GM18511 (cell line): ENCODE measurements at regions not wholly inside any gene's neighbourhood (a gene's known extent, or its start where the extent isn't known, plus 50 kb on each side); places are given as distances from the start of the nearest gene placed in this dataset.

ENCODE experiments used
- ATAC-seq: cut with Tn5 transposase; IDR thresholded peaks from one replicate; pipeline ENCODE4 v1.9.1; 2021; ENCODE audit warnings: mild to moderate bottlenecking, moderate library complexity; ENCODE audit not compliant: unreplicated experiment

- ATAC-seq = no peak
Observed at GRCh38 chr1:220979371-220979770, 100.1 kb downstream of the HLX start.

- no peak for ATAC-seq
Observed at GRCh38 chr1:220982686-220983085, 103.4 kb downstream of the HLX start.

DNA sequence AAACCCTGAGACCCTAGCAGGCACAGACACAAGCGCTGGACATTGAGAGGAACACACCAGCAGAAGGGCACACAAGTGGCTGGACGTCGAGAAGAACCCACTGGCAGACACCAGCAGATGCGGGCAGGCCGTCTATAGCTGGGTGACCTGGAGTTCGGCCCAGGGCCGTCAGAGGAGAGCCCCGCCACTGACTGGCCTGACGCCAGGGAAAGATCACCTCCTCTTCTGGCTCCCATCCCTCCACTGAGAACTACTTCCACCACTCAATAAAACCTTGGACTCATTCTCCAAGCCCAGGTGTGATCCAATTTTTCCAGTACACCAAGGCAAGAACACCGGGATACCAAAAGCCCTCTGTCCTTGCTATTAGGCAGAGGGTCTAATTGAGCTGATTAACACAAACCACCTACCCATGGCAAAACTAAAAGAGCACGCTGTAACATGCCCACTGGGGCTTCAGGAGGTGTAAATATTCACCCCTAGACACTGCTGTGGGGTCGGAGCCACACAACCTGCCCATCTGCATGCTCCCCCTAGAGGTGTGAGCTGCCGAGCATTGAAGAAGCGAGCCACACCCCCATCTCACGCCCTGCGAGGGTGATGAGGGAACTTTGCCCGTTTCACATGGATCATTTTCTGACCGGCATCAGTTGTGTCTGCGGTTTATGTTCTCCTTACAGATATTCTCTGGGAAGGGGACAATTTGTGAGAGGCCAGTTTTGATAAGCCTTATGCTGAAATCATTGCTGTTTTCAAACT, 104.8 kb downstream of the HLX start:
- ATAC-seq = no peak

DNA sequence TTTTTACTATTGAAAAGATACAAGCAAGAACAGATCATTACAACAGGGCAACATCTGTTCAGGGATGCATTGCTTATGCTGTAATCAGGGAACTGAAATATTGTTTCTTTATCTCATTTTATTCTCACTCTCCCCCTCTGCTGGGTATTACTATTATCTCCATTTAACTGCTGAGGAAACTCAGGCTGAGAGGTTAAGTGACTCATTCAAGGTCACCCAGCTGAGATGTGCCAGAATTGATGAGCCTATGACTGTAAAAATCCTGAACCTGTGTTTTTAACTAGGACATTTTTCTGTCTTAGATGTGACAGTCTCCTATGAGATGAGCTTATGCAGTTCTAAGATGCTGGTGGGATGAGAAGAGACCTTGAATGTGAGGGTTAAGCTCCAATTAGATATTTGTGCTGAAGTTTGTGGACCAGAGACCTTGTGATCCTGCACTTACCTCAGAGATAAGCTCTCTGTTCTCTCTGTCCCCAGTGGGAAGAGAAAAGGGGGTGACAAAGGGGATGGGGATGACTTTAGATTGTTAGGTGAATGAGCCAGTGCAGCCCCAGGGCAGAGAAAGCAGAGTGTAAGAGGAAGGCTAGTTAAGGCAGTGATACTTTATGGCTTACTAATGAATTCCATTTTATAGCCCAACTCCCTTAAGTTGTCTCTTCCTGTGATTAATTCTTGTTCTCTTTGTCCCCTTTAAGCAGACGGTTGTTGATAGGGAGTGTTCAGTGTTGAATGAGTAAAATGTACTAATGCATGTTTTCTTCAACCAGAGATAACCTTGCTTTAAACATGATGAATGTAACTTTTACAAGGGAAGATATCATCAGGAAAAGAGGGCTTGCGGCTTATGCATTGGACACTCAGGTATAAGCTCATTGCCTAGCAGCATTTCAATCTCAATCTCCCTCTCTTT, 111.4 kb downstream of the HLX start:
- ATAC-seq = no peak

- ATAC-seq = no peak
Observed at GRCh38 chr1:220991506-220991905, 112.3 kb downstream of the HLX start.

- ATAC-seq = no peak
Observed at GRCh38 chr1:220991959-220992704, 112.9 kb downstream of the HLX start.

DNA sequence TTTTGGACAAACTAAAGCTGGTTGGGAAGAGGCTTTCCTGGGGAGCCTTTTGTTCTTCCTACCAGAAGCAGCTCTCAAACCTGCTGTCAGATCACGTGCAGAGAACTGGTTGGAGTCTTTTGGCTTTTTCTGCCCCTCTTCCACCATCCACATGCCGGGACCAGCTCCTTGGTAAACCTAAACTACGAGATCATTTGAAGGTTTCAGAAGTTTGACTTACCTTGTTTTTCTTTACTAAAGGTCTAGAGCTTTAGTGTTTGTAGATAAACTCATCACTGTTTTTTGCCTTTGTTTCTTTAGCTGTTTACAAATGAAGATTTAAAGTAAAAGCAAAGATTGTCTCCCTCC, 113.4 kb downstream of the HLX start:
- ATAC-seq = no peak

- ATAC-seq = no peak
Observed at GRCh38 chr1:220994671-220995070, 115.4 kb downstream of the HLX start.

- ATAC-seq = no peak
Observed at GRCh38 chr1:220997791-220998190, 118.5 kb downstream of the HLX start.

- ATAC-seq = no peak
Observed at GRCh38 chr1:220999872-221000863, 120.9 kb downstream of the HLX start.

DNA sequence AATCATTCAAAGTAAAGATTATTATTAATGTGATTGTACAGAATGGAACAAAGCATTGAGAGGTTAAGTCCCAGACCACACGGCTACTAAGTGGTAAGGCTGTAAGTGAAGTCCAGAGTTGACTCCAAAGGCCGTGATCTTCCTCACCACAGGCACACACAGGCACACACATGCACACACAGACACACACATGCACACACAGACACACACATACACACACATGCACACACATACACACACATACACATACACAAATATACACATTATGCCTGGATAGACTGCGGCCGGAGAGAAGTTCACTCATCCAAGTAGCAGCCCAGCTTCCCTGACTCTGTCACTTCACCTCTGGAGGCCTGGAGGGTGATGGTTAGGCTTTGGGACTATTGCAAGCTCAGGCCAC, 121.9 kb downstream of the HLX start:
- ATAC-seq = no peak

DNA sequence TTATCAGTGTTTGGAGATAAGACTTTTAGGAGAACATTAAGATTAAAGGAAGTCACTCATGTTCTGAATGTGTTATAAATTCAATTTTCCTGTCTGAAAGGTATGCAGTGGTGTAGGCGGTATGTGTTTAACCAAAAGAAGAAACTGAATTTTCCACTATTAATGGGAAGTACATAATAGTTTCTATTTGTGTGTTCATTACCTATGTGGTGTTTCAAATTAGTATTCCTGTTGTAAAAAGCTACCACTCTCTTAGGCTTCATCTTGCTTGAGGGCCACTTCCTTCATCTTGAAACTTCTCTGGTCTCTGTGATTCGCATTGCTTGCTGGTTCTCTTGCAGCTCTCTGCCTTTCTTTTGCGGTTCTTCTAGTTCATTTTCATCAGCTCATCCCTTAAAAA, 123.4 kb downstream of the HLX start:
- ATAC-seq = no peak

- no peak for ATAC-seq
Observed at GRCh38 chr1:221011145-221011544, 131.9 kb downstream of the HLX start.

- ATAC-seq = no peak
Observed at GRCh38 chr1:221012120-221012519, 132.9 kb downstream of the HLX start.

DNA sequence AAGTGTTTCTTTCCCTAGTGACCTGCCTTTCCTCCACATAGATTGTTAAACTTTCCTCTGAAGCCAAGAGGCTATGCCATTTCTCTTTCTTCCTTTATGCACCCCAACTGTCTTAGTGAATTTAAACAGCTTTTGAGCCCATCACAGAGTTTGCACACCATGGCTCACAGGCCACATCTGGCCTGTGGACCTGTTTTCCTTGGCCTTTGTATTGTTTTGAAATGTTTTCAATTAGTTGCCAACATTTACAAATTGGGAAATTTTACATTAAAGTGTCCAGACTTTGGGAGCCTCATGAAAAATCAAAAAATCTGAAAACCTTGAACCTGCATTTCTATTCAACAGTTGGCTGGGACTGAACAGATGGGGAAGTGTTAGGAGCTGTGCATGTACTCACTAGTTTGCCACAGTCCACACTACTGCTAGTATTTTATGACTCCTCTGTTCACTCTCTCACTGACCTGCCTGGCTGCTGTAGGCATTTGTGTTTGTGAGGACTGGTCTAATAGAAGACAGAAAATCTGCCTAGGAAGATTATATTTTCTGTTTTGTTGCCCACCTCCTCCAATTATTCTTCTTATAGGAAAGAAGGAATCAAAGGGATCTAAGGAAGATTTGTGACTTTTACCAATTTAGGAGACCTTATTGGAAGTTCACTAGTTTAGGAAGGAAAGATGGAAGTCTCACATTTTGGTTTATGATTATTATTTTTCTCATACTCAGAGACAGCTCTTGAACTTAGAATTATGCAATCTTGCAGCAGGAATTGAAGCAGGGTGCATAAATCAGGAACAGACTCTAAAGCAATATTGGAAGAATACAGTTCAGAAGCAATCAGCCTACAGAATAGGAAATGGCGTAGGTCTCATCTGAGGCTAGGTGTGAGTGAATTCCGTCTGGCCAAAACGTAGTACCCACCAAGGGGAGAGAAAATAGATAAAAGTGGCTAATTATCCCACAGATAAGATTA, 134.7 kb downstream of the HLX start:
- ATAC-seq = no peak

DNA sequence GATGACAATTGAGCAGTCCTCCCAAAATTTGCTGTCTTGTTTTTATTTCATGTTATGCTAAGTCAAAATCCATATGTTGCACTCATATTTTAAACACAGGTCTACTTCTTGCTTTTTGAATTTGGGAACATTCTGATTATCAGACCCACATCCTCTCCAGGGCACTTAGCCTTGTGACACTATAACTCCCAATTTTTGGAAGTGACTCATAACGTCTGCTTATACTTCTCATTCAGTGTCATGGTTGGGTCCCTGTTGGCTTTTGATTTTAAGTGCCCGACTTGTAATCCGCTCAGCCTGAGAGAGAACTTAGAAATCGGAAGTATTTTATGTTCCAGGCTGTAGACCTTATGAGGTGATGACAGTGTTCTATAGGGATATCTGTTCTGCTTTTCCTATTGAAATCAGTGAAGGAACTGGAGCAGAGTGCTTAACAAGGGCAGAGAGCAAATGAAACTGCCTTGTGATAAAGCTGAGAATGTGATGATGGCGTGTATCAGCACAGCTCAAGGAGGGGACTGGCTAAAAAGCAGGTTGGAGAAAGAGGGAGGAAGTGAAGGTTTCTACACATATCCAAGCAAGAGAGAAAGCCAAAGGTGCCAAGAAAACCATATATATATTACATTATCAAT, 136.0 kb downstream of the HLX start:
- ATAC-seq = no peak

DNA sequence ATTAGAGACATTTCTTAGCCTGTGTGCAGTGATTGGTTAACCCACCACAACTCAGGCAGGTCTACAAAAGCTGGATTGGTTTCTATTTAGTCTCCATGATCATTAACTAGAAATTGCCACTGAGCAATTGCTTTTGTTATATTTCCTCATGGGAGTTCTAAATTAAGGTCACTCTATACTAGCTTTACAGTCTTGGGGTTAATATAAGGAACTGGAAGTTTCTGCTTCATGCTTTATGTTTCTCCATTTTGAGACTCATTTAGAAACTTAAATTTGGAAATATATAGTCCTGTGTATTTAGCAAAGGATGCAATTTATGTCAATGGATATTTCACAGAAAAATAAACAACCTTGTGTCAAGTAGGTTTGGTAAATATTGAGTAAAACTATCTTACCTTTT, 137.5 kb downstream of the HLX start:
- no peak for ATAC-seq

DNA sequence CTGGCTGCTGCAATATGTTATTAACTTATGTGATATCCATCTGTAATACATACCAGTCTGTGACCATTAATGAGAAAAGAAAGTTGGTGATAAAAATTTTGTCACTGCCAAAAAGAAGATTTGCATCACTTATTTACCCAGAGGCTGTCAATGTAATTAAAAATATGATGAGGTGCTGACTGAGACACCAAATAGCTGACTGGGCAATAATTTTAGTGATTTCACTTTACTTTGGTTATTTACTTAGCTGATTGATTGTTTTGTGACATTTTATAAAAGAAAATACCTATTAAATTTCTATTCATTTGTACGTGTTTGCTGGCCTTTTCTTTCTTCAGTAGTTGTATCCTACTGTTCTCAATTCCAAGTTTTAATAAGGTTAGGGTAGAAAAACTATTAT, 139.2 kb downstream of the HLX start:
- ATAC-seq = no peak

DNA sequence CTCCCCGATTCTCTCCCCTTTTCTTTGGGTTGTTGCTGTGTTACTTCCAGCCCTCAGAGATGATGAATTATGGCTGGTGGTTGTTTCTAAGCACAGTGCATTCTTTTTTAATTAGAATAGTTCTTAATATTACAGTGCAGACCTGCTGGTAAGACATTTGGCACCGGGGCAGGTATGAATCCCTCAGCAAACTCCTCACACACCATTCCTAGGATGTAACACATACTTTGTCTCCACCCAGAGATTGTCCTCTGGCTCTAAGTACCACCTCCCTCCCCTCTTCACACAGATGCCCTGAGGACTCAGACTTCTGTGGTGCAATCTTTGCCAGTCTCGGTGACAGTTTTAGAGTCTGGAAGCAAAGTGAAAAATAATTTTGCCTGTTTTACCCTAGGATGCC, 143.1 kb downstream of the HLX start:
- ATAC-seq = no peak
